ENCODE measurements at regions not wholly inside any gene's neighbourhood (a gene's known extent, or its start where the extent isn't known, plus 50 kb on each side); places are given as distances from the start of the nearest gene placed in this dataset.

DNA sequence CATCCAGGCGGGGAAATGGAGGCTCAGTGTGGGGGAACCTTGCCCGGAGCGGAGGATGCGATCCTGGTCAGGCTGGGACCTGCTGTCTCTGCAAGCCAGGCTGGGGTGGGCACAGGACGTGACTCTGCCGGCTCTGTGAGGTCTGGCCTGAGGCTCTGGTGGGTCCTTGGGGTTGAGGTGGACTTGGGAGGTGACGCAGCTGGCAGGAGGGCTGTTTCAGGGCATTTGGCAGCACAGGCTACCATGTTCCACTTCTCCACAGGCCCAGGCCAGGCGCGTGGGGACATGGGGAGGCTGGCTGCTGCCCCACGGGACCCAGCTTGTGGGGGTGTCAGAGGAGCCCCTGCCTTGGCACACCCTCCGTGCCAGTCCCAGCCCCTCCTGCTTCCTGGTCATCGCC is 1199.7 kb downstream of the BRD1 start:
- no peak for TF ChIP-seq POLR2A (IDR thresholded peaks at IDR 0.05)
- TF ChIP-seq, protein P1, sequence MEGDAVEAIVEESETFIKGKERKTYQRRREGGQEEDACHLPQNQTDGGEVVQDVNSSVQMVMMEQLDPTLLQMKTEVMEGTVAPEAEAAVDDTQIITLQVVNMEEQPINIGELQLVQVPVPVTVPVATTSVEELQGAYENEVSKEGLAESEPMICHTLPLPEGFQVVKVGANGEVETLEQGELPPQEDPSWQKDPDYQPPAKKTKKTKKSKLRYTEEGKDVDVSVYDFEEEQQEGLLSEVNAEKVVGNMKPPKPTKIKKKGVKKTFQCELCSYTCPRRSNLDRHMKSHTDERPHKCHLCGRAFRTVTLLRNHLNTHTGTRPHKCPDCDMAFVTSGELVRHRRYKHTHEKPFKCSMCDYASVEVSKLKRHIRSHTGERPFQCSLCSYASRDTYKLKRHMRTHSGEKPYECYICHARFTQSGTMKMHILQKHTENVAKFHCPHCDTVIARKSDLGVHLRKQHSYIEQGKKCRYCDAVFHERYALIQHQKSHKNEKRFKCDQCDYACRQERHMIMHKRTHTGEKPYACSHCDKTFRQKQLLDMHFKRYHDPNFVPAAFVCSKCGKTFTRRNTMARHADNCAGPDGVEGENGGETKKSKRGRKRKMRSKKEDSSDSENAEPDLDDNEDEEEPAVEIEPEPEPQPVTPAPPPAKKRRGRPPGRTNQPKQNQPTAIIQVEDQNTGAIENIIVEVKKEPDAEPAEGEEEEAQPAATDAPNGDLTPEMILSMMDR (IDR thresholded peaks at IDR 0.05) = no peak
- Histone ChIP-seq H3K36me3 (replicated peaks in 1 of 2) (no peaks in the 10 kb centered on the region), H3K9me3 (replicated peaks in 1 of 3) (no peaks in the 10 kb centered on the region), H3K27me3 (no peaks in the 10 kb centered on the region), H3K27ac (no peak overlapping the region), H3K4me1 (replicated peaks in 1 of 2) (no peaks in the 10 kb centered on the region), H3K4me3 (no peak overlapping the region)
- intact Hi-C loops (cut with DNase I) = no loop called here
- DNase-seq = no peak
- WGBS, 4 donors = 78 to 94% (median 88%) methylated on average over 3 to 12 of the region's 12 CpGs

DNA sequence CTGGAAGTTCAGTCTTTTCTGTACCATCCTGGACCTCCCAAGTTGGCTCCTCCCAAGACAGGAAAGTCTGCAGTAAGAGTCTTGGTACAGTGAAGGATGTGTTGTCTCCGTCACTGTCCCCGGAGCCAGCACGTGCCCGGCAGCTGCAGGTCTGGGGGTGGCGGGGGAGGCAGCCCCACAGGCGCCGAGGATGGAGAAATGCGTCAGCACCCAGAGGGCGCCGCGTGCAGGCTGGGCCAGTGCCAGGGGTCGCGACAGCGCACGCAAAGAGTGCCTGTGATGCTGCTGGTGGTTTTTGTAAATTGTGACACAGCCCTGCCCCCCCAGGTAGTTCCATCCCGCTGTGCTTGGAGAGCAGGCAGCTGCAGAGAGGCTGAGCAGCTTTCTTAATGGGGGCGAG is 1200.5 kb downstream of the BRD1 start:
- Histone ChIP-seq H3K27ac (no peak overlapping the region), H3K36me3 (replicated peaks in 1 of 2) (no peaks in the 10 kb centered on the region), H3K9me3 (replicated peaks in 1 of 3) (no peaks in the 10 kb centered on the region), H3K27me3 (no peaks in the 10 kb centered on the region), H3K4me1 (replicated peaks in 1 of 2) (no peaks in the 10 kb centered on the region), H3K4me3 (no peak overlapping the region)
- DNase-seq = no peak
- intact Hi-C loops (cut with DNase I) = no loop called here
- WGBS, 4 donors = 33 to 53% (median 49%) methylated on average over 11 to 17 of the region's 17 CpGs
- TF ChIP-seq POLR2A (IDR thresholded peaks at IDR 0.05) = no peak
- TF ChIP-seq, protein P1 (IDR thresholded peaks at IDR 0.05) = no peak

DNA sequence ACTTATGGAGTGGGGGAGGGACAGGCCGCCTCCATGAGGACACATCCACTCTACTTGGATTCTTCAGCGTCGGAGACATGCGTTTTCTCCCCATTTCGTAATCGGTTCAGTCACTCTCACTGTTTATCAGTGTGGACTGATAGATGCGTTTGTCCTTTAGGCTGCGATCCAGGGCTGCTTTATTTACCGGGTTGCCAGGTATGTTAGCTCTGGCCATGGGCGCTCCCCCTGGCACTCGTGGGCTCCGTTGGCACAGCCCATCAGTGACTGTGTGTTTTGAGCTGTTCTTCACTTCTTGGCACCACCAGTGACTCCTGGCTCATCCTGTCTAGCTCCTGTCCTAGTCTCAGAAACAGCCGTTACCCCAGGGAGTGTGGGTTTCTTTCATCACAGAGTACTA is 1203.3 kb downstream of the BRD1 start:
- no peaks in the 10 kb centered on the region for H3K9me3 ChIP-seq (replicated peaks in 1 of 3)
- no peak overlapping the region for H3K27ac ChIP-seq
- intact Hi-C loops (cut with DNase I) = no loop called here
- no peak for DNase-seq
- no peak overlapping the region for H3K4me3 ChIP-seq
- H3K36me3 ChIP-seq (replicated peaks in 1 of 2) = no peaks in the 10 kb centered on the region
- TF ChIP-seq, protein P1 (IDR thresholded peaks at IDR 0.05) = no peak
- TF ChIP-seq POLR2A (IDR thresholded peaks at IDR 0.05) = no peak
- 69 to 87% (median 78%) methylated on average over 10 to 13 of the region's 13 CpGs for WGBS, 4 donors
- H3K4me1 ChIP-seq (replicated peaks in 1 of 2) = no peaks in the 10 kb centered on the region
- H3K27me3 ChIP-seq = no peaks in the 10 kb centered on the region

DNA sequence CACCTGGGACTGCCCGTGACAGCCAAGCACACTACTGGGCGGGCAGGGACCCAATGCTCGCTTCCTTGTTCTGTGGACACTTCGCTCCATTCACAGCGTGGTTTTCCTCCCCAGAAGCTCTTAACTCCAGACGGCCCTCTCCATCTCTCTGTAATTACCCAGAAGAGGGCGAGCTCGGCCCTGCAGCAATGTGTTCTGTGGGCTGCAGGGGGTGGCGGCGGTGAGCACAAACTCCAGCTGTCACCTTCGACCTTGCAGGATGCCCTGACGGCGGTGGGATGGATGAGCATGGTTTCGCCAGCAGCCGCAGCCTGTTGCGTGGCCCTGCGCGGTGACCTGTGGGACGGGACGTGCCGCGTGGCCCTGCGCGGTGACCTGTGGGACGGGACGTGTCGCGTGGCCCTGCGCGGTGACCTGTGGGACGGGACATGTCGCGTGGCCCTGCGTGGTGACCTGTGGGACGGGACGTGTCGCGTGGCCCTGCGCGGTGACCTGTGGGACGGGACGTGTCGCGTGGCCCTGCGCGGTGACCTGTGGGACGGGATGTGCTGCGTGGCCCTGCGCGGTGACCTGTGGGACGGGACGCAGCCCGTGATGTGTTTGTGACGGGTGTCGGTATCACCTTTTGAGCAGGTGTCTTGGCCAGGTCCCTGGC is 1204.7 kb downstream of the BRD1 start:
- H3K9me3 ChIP-seq (replicated peaks in 1 of 3) = no peaks in the 10 kb centered on the region
- no peaks in the 10 kb centered on the region for H3K27me3 ChIP-seq
- DNase-seq = no peak
- no peak for TF ChIP-seq POLR2A (IDR thresholded peaks at IDR 0.05)
- TF ChIP-seq, protein P1 (IDR thresholded peaks at IDR 0.05) = no peak
- 90 to 92% (median 92%) methylated on average over 21 to 55 of the region's 55 CpGs for WGBS, 4 donors
- intact Hi-C loops (cut with DNase I) = no loop called here
- no peaks in the 10 kb centered on the region for H3K4me1 ChIP-seq (replicated peaks in 1 of 2)
- H3K27ac ChIP-seq = no peak overlapping the region
- no peak overlapping the region for H3K4me3 ChIP-seq
- no peaks in the 10 kb centered on the region for H3K36me3 ChIP-seq (replicated peaks in 1 of 2)

Measured in adrenal gland (tissue), 9 donors.